ENCODE measurements at regions not wholly inside any gene's neighbourhood (a gene's known extent, or its start where the extent isn't known, plus 50 kb on each side); places are given as distances from the start of the nearest gene placed in this dataset.
"Not testable (repeated sequence)": the region's sequence is repeated elsewhere in the genome, so short reads cannot be mapped to it uniquely, and the experiment has no call there.

GRCh38 chr16:16643828-16644227 is 264.9 kb downstream of the NPIPA7 start:
- TF ChIP-seq, protein P1, sequence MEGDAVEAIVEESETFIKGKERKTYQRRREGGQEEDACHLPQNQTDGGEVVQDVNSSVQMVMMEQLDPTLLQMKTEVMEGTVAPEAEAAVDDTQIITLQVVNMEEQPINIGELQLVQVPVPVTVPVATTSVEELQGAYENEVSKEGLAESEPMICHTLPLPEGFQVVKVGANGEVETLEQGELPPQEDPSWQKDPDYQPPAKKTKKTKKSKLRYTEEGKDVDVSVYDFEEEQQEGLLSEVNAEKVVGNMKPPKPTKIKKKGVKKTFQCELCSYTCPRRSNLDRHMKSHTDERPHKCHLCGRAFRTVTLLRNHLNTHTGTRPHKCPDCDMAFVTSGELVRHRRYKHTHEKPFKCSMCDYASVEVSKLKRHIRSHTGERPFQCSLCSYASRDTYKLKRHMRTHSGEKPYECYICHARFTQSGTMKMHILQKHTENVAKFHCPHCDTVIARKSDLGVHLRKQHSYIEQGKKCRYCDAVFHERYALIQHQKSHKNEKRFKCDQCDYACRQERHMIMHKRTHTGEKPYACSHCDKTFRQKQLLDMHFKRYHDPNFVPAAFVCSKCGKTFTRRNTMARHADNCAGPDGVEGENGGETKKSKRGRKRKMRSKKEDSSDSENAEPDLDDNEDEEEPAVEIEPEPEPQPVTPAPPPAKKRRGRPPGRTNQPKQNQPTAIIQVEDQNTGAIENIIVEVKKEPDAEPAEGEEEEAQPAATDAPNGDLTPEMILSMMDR (IDR thresholded peaks at IDR 0.05; ENCODE audit: control extremely low read depth in 1 of 3, insufficient read depth in 1 of 3, low read depth in 1 of 3, low read length in 3 of 3) = not testable (repeated sequence)
- TF ChIP-seq BRCA1 (IDR thresholded peaks at IDR 0.05; ENCODE audit: low read depth, low read length); SIN3A (conservative IDR thresholded peaks at IDR 0.05 in 1 of 2, IDR thresholded peaks at IDR 0.05 in 1 of 2; ENCODE audit: low read depth in 1 of 2, low read length in 2 of 2); TAF1 (IDR thresholded peaks at IDR 0.05; ENCODE audit: low read depth, low read length); EGR1 (IDR thresholded peaks at IDR 0.05; ENCODE audit: borderline replicate concordance, low read depth, low read length); CEBPB (IDR thresholded peaks at IDR 0.05; ENCODE audit: low read depth, low read length); POLR2A (IDR thresholded peaks at IDR 0.05; ENCODE audit: control extremely low read depth in 1 of 2, low read depth in 2 of 2, low read length in 2 of 2): not testable (repeated sequence)

Measured in H1 (cell line).